ENCODE measurements at regions not wholly inside any gene's neighbourhood (a gene's known extent, or its start where the extent isn't known, plus 50 kb on each side); places are given as distances from the start of the nearest gene placed in this dataset.

DNA sequence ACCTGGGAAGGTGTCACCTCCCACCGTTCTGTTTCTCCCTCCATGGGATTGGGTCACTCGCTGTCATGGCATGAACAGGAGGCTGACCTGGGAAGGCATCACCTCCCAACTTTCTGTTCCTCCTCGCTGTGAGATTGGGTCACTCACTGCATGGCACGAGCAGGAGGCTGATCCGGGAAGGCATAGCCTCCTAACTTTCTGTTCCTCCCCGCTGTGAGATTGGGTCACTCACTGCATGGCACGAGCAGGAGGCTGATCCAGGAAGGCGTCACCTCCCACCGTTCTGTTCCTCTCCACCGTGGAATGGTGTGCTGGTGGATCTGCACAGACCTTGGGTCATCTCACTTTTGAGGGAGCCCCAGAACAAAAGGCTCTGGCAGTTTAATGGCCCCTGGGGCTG lies 239.2 kb upstream of the PRKCQ start:
- H3K9me3 Mint-ChIP-seq (ENCODE audit: unreplicated experiment) = peaks cover 7% of the 10 kb centered on the region
- no peak for DNase-seq
- no peaks in the 10 kb centered on the region for H3K36me3 Mint-ChIP-seq (ENCODE audit: unreplicated experiment)
- H3K27me3 Mint-ChIP-seq (ENCODE audit: unreplicated experiment) = no peaks in the 10 kb centered on the region
- H3K4me3 Mint-ChIP-seq (ENCODE audit: unreplicated experiment) = no peak overlapping the region
- no peak overlapping the region for H3K27ac Mint-ChIP-seq (ENCODE audit: unreplicated experiment)
- TF ChIP-seq, protein P1, sequence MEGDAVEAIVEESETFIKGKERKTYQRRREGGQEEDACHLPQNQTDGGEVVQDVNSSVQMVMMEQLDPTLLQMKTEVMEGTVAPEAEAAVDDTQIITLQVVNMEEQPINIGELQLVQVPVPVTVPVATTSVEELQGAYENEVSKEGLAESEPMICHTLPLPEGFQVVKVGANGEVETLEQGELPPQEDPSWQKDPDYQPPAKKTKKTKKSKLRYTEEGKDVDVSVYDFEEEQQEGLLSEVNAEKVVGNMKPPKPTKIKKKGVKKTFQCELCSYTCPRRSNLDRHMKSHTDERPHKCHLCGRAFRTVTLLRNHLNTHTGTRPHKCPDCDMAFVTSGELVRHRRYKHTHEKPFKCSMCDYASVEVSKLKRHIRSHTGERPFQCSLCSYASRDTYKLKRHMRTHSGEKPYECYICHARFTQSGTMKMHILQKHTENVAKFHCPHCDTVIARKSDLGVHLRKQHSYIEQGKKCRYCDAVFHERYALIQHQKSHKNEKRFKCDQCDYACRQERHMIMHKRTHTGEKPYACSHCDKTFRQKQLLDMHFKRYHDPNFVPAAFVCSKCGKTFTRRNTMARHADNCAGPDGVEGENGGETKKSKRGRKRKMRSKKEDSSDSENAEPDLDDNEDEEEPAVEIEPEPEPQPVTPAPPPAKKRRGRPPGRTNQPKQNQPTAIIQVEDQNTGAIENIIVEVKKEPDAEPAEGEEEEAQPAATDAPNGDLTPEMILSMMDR (IDR thresholded peaks at IDR 0.05; ENCODE audit: partially characterized antibody, unreplicated experiment) = no peak
- peaks cover 6% of the 10 kb centered on the region for H3K4me1 Mint-ChIP-seq (ENCODE audit: low read depth, unreplicated experiment)

DNA sequence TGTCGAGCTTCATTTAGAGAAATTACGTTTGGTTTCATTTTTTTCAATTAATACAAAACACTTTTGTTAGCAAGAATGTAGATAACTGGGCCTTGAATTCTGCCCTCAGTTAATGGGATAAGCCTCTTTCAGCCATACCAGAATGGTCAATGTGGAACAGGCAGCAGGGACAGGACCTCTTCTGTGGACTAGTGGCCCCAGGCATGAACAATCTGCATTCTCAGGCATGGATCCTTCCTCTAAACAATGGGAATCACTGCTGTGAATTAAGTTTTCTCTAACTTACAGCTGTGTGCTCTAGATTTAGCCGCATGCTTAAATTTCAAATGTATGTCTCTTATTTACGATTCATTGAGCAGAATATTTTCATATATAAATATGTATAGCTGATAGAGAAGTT lies 237.7 kb upstream of the PRKCQ start:
- Mint-ChIP-seq H3K27ac (ENCODE audit: unreplicated experiment) (no peak overlapping the region), H3K9me3 (ENCODE audit: unreplicated experiment) (peaks cover 2% of the 10 kb centered on the region), H3K27me3 (ENCODE audit: unreplicated experiment) (no peaks in the 10 kb centered on the region), H3K4me3 (ENCODE audit: unreplicated experiment) (no peak overlapping the region), H3K4me1 (ENCODE audit: low read depth, unreplicated experiment) (no peaks in the 10 kb centered on the region), H3K36me3 (ENCODE audit: unreplicated experiment) (no peaks in the 10 kb centered on the region)
- TF ChIP-seq, protein P1 (IDR thresholded peaks at IDR 0.05; ENCODE audit: partially characterized antibody, unreplicated experiment) = no peak
- no peak for DNase-seq

DNA sequence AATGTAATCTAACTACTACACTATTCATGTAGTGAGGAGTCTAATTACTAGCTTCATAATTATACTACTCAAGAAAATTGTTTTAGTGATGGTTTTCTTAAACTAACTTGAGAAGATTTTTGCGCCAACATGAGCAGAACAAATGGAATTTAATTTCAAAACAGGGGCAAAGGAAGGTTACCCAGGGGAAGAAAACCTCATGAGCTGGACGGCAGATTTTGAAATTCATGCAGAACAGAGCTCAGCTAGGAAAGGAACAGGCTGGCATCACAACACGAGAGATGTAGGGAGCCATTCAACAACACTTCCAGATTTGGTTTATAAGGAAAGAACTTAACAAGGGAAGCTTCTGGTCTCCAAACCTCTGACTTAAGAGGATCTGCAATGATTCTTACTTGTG lies 235.3 kb upstream of the PRKCQ start:
- Mint-ChIP-seq H3K4me1 (ENCODE audit: low read depth, unreplicated experiment) (no peaks in the 10 kb centered on the region), H3K27ac (ENCODE audit: unreplicated experiment) (no peak overlapping the region), H3K27me3 (ENCODE audit: unreplicated experiment) (peaks cover 2% of the 10 kb centered on the region), H3K4me3 (ENCODE audit: unreplicated experiment) (no peak overlapping the region), H3K36me3 (ENCODE audit: unreplicated experiment) (no peaks in the 10 kb centered on the region), H3K9me3 (ENCODE audit: unreplicated experiment) (no peaks in the 10 kb centered on the region)
- TF ChIP-seq, protein P1 (IDR thresholded peaks at IDR 0.05; ENCODE audit: partially characterized antibody, unreplicated experiment) = no peak
- no peak for DNase-seq

DNA sequence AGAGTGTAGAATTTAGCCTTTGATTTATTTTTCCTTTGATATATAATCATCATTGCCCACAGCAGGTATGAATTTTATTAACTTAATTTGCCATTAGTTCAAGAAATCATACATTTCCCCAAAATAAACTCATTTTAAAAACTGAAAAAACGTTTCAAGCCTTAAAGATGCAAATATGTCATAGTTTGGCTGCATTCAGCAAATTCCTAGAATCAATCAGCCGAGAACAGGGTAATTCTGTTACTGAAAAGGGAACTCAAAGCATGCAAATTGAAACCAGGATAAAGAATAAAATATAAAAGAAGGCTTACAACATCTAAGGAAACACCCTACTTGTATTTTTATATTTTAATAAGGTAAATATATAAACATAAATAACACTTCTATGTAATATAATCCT lies 233.8 kb upstream of the PRKCQ start:
- no peaks in the 10 kb centered on the region for H3K9me3 Mint-ChIP-seq (ENCODE audit: unreplicated experiment)

DNA sequence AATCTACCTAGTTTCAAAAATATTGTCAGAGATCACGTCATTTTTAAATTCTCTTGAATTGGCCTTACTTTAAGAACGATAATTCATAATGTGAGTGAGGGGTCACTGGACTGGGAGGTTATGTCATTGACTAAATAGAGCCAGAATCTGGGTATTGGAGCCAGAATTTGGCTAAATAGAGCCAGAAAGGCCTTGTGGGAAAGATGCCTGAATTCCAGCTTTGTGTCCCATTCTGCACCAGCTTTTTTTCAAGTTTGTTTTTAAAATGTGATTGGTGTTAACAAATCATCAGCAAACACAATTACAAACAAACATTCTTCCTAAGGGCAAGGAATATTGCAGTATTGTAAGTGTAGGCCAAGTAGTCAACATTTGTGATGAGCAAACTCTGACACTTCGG lies 233.2 kb upstream of the PRKCQ start:
- H3K27ac Mint-ChIP-seq (ENCODE audit: unreplicated experiment) = no peak overlapping the region
- no peak for DNase-seq
- no peak overlapping the region for H3K4me3 Mint-ChIP-seq (ENCODE audit: unreplicated experiment)
- no peaks in the 10 kb centered on the region for H3K9me3 Mint-ChIP-seq (ENCODE audit: unreplicated experiment)
- no peaks in the 10 kb centered on the region for H3K4me1 Mint-ChIP-seq (ENCODE audit: low read depth, unreplicated experiment)
- TF ChIP-seq, protein P1 (IDR thresholded peaks at IDR 0.05; ENCODE audit: partially characterized antibody, unreplicated experiment) = no peak
- H3K27me3 Mint-ChIP-seq (ENCODE audit: unreplicated experiment) = peaks cover 2% of the 10 kb centered on the region
- H3K36me3 Mint-ChIP-seq (ENCODE audit: unreplicated experiment) = peaks cover 3% of the 10 kb centered on the region

More for the DNA sequence above, 233.8 kb upstream of the PRKCQ start:
- TF ChIP-seq, protein P1 (IDR thresholded peaks at IDR 0.05; ENCODE audit: partially characterized antibody, unreplicated experiment) = no peak
- Mint-ChIP-seq H3K4me3 (ENCODE audit: unreplicated experiment) (no peak overlapping the region), H3K27ac (ENCODE audit: unreplicated experiment) (no peak overlapping the region), H3K36me3 (ENCODE audit: unreplicated experiment) (peaks cover 1% of the 10 kb centered on the region), H3K4me1 (ENCODE audit: low read depth, unreplicated experiment) (no peaks in the 10 kb centered on the region), H3K27me3 (ENCODE audit: unreplicated experiment) (peaks cover 2% of the 10 kb centered on the region)
- no peak for DNase-seq

Data from glutamatergic neuron (in vitro differentiated cells).